ENCODE measurements at regions not wholly inside any gene's neighbourhood (a gene's known extent, or its start where the extent isn't known, plus 50 kb on each side); places are given as distances from the start of the nearest gene placed in this dataset.

DNA sequence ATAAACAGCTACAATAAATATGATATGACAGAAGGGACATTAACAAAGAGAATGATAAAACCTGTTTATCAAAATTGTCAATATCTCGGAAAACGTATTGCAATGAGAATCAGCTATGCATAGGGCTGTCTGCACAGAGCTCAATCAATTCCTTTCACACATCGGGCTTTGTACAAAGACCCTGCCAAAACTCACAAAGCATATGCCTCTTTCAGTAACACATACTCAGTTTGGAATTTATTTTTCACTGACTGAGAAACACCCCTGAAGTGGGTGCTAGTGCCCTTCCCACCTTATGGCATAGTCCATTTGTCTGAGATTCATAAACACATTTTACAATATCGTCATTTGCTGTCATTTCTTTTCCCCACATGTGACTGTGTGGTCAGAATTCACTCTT is 815.8 kb upstream of the FAM98A start:
- peaks cover 3% of the 10 kb centered on the region for H3K27me3 Mint-ChIP-seq (ENCODE audit: insufficient read depth, unreplicated experiment)
- DNase-seq: no peak
- H3K36me3 Mint-ChIP-seq (ENCODE audit: insufficient read depth, unreplicated experiment): no peaks in the 10 kb centered on the region
- Histone ChIP-seq H3K36me3 (ENCODE audit: control insufficient read depth, insufficient read depth, low read length) (no peaks in the 10 kb centered on the region), H3K4me3 (ENCODE audit: low read depth, low read length) (no peak overlapping the region), H3K27me3 (replicated peaks; ENCODE audit: control insufficient read depth, insufficient read depth, low read length) (no peaks in the 10 kb centered on the region), H3K4me1 (no peaks in the 10 kb centered on the region), H3K9me3 (no peaks in the 10 kb centered on the region)
- ChIA-PET POLR2A (no interaction called here), CTCF (no interaction called here)
- TF ChIP-seq, protein P1, sequence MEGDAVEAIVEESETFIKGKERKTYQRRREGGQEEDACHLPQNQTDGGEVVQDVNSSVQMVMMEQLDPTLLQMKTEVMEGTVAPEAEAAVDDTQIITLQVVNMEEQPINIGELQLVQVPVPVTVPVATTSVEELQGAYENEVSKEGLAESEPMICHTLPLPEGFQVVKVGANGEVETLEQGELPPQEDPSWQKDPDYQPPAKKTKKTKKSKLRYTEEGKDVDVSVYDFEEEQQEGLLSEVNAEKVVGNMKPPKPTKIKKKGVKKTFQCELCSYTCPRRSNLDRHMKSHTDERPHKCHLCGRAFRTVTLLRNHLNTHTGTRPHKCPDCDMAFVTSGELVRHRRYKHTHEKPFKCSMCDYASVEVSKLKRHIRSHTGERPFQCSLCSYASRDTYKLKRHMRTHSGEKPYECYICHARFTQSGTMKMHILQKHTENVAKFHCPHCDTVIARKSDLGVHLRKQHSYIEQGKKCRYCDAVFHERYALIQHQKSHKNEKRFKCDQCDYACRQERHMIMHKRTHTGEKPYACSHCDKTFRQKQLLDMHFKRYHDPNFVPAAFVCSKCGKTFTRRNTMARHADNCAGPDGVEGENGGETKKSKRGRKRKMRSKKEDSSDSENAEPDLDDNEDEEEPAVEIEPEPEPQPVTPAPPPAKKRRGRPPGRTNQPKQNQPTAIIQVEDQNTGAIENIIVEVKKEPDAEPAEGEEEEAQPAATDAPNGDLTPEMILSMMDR (IDR thresholded peaks at IDR 0.05; ENCODE audit: insufficient read depth in 1 of 2, low read depth in 1 of 2, low read length in 1 of 2, severe bottlenecking in 1 of 2, unreplicated experiment in 1 of 2): no peak
- intact Hi-C loops (cut with micrococcal nuclease; ENCODE audit: unreplicated experiment): no loop called here
- H3K27ac Mint-ChIP-seq (ENCODE audit: unreplicated experiment): no peak overlapping the region
- peaks cover 8% of the 10 kb centered on the region for H3K9me3 Mint-ChIP-seq (ENCODE audit: unreplicated experiment)
- H3K4me3 Mint-ChIP-seq (ENCODE audit: unreplicated experiment): no peak overlapping the region
- no peaks in the 10 kb centered on the region for H3K4me1 Mint-ChIP-seq (ENCODE audit: low read depth, unreplicated experiment)
- no TSS peak for BruUV-seq (replicated peaks)

DNA sequence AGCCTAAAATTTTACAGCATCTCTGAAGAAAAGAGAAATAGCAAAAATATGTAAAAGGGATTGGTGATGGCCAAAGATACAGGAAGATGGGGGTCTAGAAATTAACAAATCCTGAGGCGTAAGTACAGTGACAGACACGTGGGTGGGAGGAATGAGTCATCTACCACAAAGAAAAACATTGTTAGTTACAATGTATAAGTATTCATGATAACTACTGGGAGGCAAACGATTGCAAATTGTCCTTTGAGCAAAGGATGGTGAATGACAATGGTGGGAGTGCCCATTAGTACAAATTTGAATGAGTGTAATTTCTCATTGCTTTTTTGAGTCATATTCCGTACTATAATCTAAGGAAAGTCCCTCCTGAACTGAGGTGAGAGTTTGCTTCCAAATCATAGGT is 809.0 kb upstream of the FAM98A start:
- H3K27me3 Mint-ChIP-seq (ENCODE audit: insufficient read depth, unreplicated experiment): peaks cover 2% of the 10 kb centered on the region
- TF ChIP-seq, protein P1 (IDR thresholded peaks at IDR 0.05; ENCODE audit: insufficient read depth in 1 of 2, low read depth in 1 of 2, low read length in 1 of 2, severe bottlenecking in 1 of 2, unreplicated experiment in 1 of 2): no peak
- Histone ChIP-seq H3K9me3 (0 out of 2 replicates have a peak, but pooled peaks cover 3% of the 10 kb centered on the region), H3K4me1 (no peaks in the 10 kb centered on the region), H3K36me3 (ENCODE audit: control insufficient read depth, insufficient read depth, low read length) (no peaks in the 10 kb centered on the region), H3K27me3 (replicated peaks; ENCODE audit: control insufficient read depth, insufficient read depth, low read length) (no peaks in the 10 kb centered on the region), H3K4me3 (ENCODE audit: low read depth, low read length) (no peak overlapping the region)
- no peak for DNase-seq
- H3K4me1 Mint-ChIP-seq (ENCODE audit: low read depth, unreplicated experiment): no peaks in the 10 kb centered on the region
- BruUV-seq (replicated peaks): no TSS peak
- CTCF ChIA-PET: no interaction called here
- H3K36me3 Mint-ChIP-seq (ENCODE audit: insufficient read depth, unreplicated experiment): no peaks in the 10 kb centered on the region
- H3K4me3 Mint-ChIP-seq (ENCODE audit: unreplicated experiment): no peak overlapping the region
- no peak overlapping the region for H3K27ac Mint-ChIP-seq (ENCODE audit: unreplicated experiment)
- POLR2A ChIA-PET: no interaction called here
- H3K9me3 Mint-ChIP-seq (ENCODE audit: unreplicated experiment): peaks cover 8% of the 10 kb centered on the region
- intact Hi-C loops (cut with micrococcal nuclease; ENCODE audit: unreplicated experiment): no loop called here

DNA sequence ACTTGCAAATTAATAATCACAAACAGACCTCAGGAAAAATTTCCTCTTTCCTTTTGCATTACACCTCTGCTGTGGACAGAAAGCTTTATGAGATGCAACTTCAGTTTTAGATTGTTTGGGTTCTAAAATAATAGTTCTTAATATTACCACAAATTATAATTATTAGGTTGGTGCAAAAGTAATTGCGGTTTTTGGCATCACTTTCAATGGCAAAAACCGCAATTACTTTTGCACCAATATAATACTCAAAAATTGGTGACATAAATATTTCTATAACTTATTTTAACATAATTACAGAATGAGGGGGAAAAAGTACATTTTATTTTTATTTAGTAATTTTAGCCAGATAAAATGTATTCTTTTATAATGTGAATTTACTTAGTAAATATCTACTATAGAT is 804.4 kb upstream of the FAM98A start:
- POLR2A ChIA-PET: no interaction called here
- H3K27me3 ChIP-seq (replicated peaks; ENCODE audit: control insufficient read depth, insufficient read depth, low read length): no peaks in the 10 kb centered on the region

More for the DNA sequence above, 804.4 kb upstream of the FAM98A start:
- no TSS peak for BruUV-seq (replicated peaks)
- no peaks in the 10 kb centered on the region for H3K9me3 Mint-ChIP-seq (ENCODE audit: unreplicated experiment)
- no peak overlapping the region for H3K4me3 ChIP-seq (ENCODE audit: low read depth, low read length)
- intact Hi-C loops (cut with micrococcal nuclease; ENCODE audit: unreplicated experiment): no loop called here
- CTCF ChIA-PET: no interaction called here
- H3K4me1 Mint-ChIP-seq (ENCODE audit: low read depth, unreplicated experiment): no peaks in the 10 kb centered on the region
- TF ChIP-seq, protein P1 (IDR thresholded peaks at IDR 0.05; ENCODE audit: insufficient read depth in 1 of 2, low read depth in 1 of 2, low read length in 1 of 2, severe bottlenecking in 1 of 2, unreplicated experiment in 1 of 2): no peak
- H3K27me3 Mint-ChIP-seq (ENCODE audit: insufficient read depth, unreplicated experiment): peaks cover 2% of the 10 kb centered on the region
- H3K4me3 Mint-ChIP-seq (ENCODE audit: unreplicated experiment): no peak overlapping the region
- H3K36me3 Mint-ChIP-seq (ENCODE audit: insufficient read depth, unreplicated experiment): no peaks in the 10 kb centered on the region
- no peak overlapping the region for H3K27ac Mint-ChIP-seq (ENCODE audit: unreplicated experiment)
- H3K9me3 ChIP-seq: 0 out of 2 replicates have a peak, but pooled peaks cover 3% of the 10 kb centered on the region
- no peaks in the 10 kb centered on the region for H3K36me3 ChIP-seq (ENCODE audit: control insufficient read depth, insufficient read depth, low read length)
- no peaks in the 10 kb centered on the region for H3K4me1 ChIP-seq
- DNase-seq: no peak

Data from Caco-2 (cell line).